IMR-90 (cell line): ENCODE measurements at regions not wholly inside any gene's neighbourhood (a gene's known extent, or its start where the extent isn't known, plus 50 kb on each side); places are given as distances from the start of the nearest gene placed in this dataset.

Experiments
- ATAC-seq: fragments of 200-7000 bp; cut with Tn5 transposase; 2 replicates; pipeline ENCODE4 v1.9.1; 2020; ENCODE audit warnings: low read depth, mild to moderate bottlenecking, moderate library complexity
- BruUV-seq: library from RNA; stranded (reverse); fragments of 400-500 nt; replicated peaks from 2 replicates; lab custom pipeline; 2021; lab: Mats Ljungman, UMichigan
- CTCF ChIA-PET: fragments of 300-600 bp; formaldehyde crosslinking; extraction: SDS; loops from one replicate; lab custom pipeline; 2021; ENCODE audit warnings: antibody characterized with exemption; lab: Yijun Ruan, JAX
- POLR2A ChIA-PET: fragments of 300-600 bp; sonication (Branson Sonifier 250); formaldehyde crosslinking; loops from one replicate; lab custom pipeline; 2022; ENCODE audit warnings: antibody characterized with exemption; ENCODE audit not compliant: unreplicated experiment; lab: Charles Lee
- DNase-seq: peaks from one replicate; pipeline ENCODE4 v3.0.0; 2013
- H2AFZ ChIP-seq: replicated peaks from 2 replicates; pipeline ENCODE3; 2013; ENCODE audit warnings: low read length, mild to moderate bottlenecking; ENCODE audit not compliant: poor library complexity
- H2AK5ac ChIP-seq: 2 replicates; pipeline ENCODE4 v1.6.1; 2013; ENCODE audit warnings: low read depth, low read length, inconsistent platforms
- H2AK9ac ChIP-seq: replicated peaks from 2 replicates; pipeline ENCODE3; 2013; ENCODE audit warnings: mild to moderate bottlenecking, low read depth, low read length, moderate library complexity; ENCODE audit not compliant: poor library complexity
- H2BK120ac ChIP-seq: 2 replicates; pipeline ENCODE4 v1.6.1; 2013; ENCODE audit warnings: low read depth, low read length, inconsistent platforms
- H2BK15ac ChIP-seq: 3 replicates; pipeline ENCODE4 v1.6.1; 2013; ENCODE audit warnings: low read depth, low read length, inconsistent platforms
- H2BK20ac ChIP-seq: 2 replicates; pipeline ENCODE4 v1.6.1; 2013; ENCODE audit warnings: low read depth, mild to moderate bottlenecking, inconsistent platforms, low read length, moderate library complexity
- H2BK5ac ChIP-seq: 2 replicates; pipeline ENCODE4 v1.6.1; 2013; ENCODE audit warnings: mild to moderate bottlenecking, low read depth, low read length, inconsistent platforms; ENCODE audit not compliant: poor library complexity, severe bottlenecking
- H3K14ac ChIP-seq: replicated peaks from 2 replicates; pipeline ENCODE4 v1.6.1; 2013; ENCODE audit warnings: low read depth, low read length, inconsistent platforms
- H3K18ac ChIP-seq: 2 replicates; pipeline ENCODE4 v1.6.1; 2013; ENCODE audit warnings: low read depth, low read length, control low read depth
- H3K23ac ChIP-seq: 2 replicates; pipeline ENCODE4 v1.6.1; 2013; ENCODE audit warnings: low read depth, low read length, inconsistent platforms
- H3K27ac ChIP-seq: 2 replicates; pipeline ENCODE4 v1.5.1; 2013; ENCODE audit warnings: mild to moderate bottlenecking, control low read depth, low read length; ENCODE audit not compliant: insufficient read depth
- H3K27me3 ChIP-seq: 2 replicates; pipeline ENCODE4 v1.6.1; 2013; ENCODE audit warnings: low read length; ENCODE audit not compliant: control insufficient read depth, insufficient read depth
- H3K36me3 ChIP-seq: 2 replicates; pipeline ENCODE4 v1.6.1; 2013; ENCODE audit warnings: low read length, mixed read lengths; ENCODE audit not compliant: control insufficient read depth, insufficient read depth
- H3K4ac ChIP-seq: 2 replicates; pipeline ENCODE4 v1.6.1; 2013; ENCODE audit warnings: low read depth, low read length, inconsistent platforms
- H3K4me1 ChIP-seq: 2 replicates; pipeline ENCODE4 v1.6.1; 2013; ENCODE audit warnings: low read length, mixed read lengths; ENCODE audit not compliant: control insufficient read depth, insufficient read depth
- H3K4me2 ChIP-seq: 2 replicates; pipeline ENCODE4 v1.6.1; 2013; ENCODE audit warnings: low read depth, mild to moderate bottlenecking, control low read depth, low read length, moderate library complexity
- H3K4me3 ChIP-seq: 2 replicates; pipeline ENCODE4 v1.5.1; 2013; ENCODE audit warnings: low read depth, mild to moderate bottlenecking, control low read depth, low read length, moderate library complexity; ENCODE audit not compliant: insufficient read depth
- H3K56ac ChIP-seq: 2 replicates; pipeline ENCODE4 v1.6.1; 2013; ENCODE audit warnings: low read length, inconsistent platforms; ENCODE audit not compliant: insufficient read depth; ENCODE audit errors: extremely low read depth
- H3K79me1 ChIP-seq, 2 experiments: 2 replicates each; pipeline ENCODE4 v1.6.1; 2013; ENCODE audit warnings: low read length in 2 of 2, inconsistent platforms in 1 of 2, low read depth in 1 of 2
- H3K9ac ChIP-seq: 2 replicates; pipeline ENCODE4 v1.6.1; 2013; ENCODE audit warnings: low read depth, low read length, control low read depth
- H3K9me1 ChIP-seq: 2 replicates; pipeline ENCODE4 v1.6.1; 2013; ENCODE audit warnings: low read length, inconsistent platforms; ENCODE audit not compliant: insufficient read depth
- H3K9me3 ChIP-seq: 2 replicates; pipeline ENCODE4 v1.6.1; 2013; ENCODE audit warnings: low read length; ENCODE audit not compliant: control insufficient read depth, insufficient read depth
- H4K20me1 ChIP-seq: 2 replicates; pipeline ENCODE4 v1.6.1; 2013; ENCODE audit warnings: low read length, inconsistent platforms; ENCODE audit not compliant: insufficient read depth
- H4K5ac ChIP-seq: 2 replicates; pipeline ENCODE4 v1.6.1; 2013; ENCODE audit warnings: mild to moderate bottlenecking, low read depth, low read length, control low read depth
- H4K8ac ChIP-seq, 2 experiments: 2 replicates each; pipeline ENCODE4 v1.6.1; 2013; ENCODE audit warnings: low read depth in 2 of 2, low read length in 2 of 2, control low read depth in 1 of 2, inconsistent platforms in 1 of 2
- H4K91ac ChIP-seq: 2 replicates; pipeline ENCODE4 v1.6.1; 2013; ENCODE audit warnings: low read depth, low read length, inconsistent platforms; ENCODE audit not compliant: insufficient read depth
- BHLHE40 ChIP-seq: fragments of 150-350 bp; IDR thresholded peaks from 2 replicates; pipeline ENCODE4 v1.6.1; 2016; ENCODE audit warnings: mild to moderate bottlenecking, low read depth, low read length
- ELK1 ChIP-seq: fragments of 150-350 bp; IDR thresholded peaks from 2 replicates; pipeline ENCODE4 v1.6.1; 2016; ENCODE audit warnings: low read depth, mild to moderate bottlenecking, low read length, moderate library complexity, borderline replicate concordance
- MAZ ChIP-seq: IDR thresholded peaks from 2 replicates; pipeline ENCODE4 v1.6.1; 2012; ENCODE audit warnings: low read depth, mild to moderate bottlenecking, low read length, improper control_type of control experiment, moderate library complexity, borderline replicate concordance
- MXI1 ChIP-seq: IDR thresholded peaks from 2 replicates; pipeline ENCODE4 v1.6.1; 2012; ENCODE audit warnings: low read depth, mild to moderate bottlenecking, low read length, moderate library complexity, borderline replicate concordance
- RFX5 ChIP-seq: IDR thresholded peaks from 2 replicates; pipeline ENCODE4 v1.8.0; 2012; ENCODE audit warnings: low read depth, mild to moderate bottlenecking, low read length, moderate library complexity
- WGBS, 2 experiments: methylation state at CpG; one replicate each; pipeline versions ENCODE4 v1.1.5 to v1.1.7; 2013; ENCODE audit warnings: missing lambda C conversion rate in 2 of 2; ENCODE audit not compliant: insufficient read length in 1 of 2; ENCODE audit errors: extremely low coverage in 2 of 2; 5-methylcytosine and 5-hydroxymethylcytosine counted together
- dilution Hi-C: fragments of 300-500 bp; cut with HindIII; formaldehyde crosslinking; loops from one replicate; pipeline ENCODE4 v1.14.3; 2018; ENCODE audit warnings: low sequenced_read_pairs; ENCODE audit not compliant: unreplicated experiment
- in situ Hi-C: fragments of 300-500 bp; cut with MboI; formaldehyde crosslinking; loops from 3 replicates; pipeline ENCODE4 v1.14.3; 2019; ENCODE audit warnings: low sequenced_read_pairs, inconsistent platforms, mixed read lengths
- intact Hi-C: fragments of 100-400 bp; cut with micrococcal nuclease; formaldehyde crosslinking; loops from 2 replicates; pipeline ENCODE4 v1.10.0; 2022

DNA sequence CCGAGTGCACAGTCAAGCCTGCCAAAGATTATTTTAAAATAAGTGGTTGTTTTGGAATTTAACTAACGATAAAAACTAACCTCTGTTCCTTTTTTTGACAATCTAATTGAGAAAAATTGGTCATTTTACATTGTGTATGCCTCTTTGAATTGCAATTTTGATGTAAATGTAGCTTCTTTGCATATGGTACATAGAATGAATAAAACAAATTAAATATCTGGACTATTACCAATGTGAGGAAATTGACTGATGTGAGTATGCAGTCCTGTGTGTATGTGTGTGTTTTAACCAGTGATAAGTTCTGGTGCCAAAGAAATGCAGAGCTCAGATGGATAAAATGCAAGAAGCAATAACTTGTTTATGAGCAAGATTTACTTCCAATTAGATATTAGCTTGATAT lies 281.3 kb upstream of the ZP4 start:
- Histone ChIP-seq H3K4ac (no peak overlapping the region), H3K4me3 (no peak overlapping the region), H3K23ac (no peak overlapping the region), H3K36me3 (no peaks in the 10 kb centered on the region), H2BK20ac (no peak overlapping the region), H2BK5ac (no peak overlapping the region), H3K9me1 (no peaks in the 10 kb centered on the region), H4K5ac (no peak overlapping the region), H2AK9ac (no peak overlapping the region), H2AK5ac (no peak overlapping the region), H2AFZ (no peak overlapping the region), H4K20me1 (no peaks in the 10 kb centered on the region), H3K56ac (no peak overlapping the region), H3K27me3 (no peaks in the 10 kb centered on the region), H4K91ac (no peak overlapping the region), H3K9ac (no peak overlapping the region), H4K8ac (no peak overlapping the region), H3K18ac (no peak overlapping the region), H2BK120ac (no peak overlapping the region), H3K9me3 (peaks cover 1% of the 10 kb centered on the region; the same call in 1 of the 2 replicates), H2BK15ac (no peak overlapping the region), H3K4me1 (no peaks in the 10 kb centered on the region), H3K79me1 (no peaks in the 10 kb centered on the region), H3K14ac (no peak overlapping the region), H3K27ac (no peak overlapping the region), H3K4me2 (no peak overlapping the region)
- ChIA-PET POLR2A (no interaction called here), CTCF (no interaction called here)
- no TSS peak for BruUV-seq
- DNase-seq, result no peak
- in situ Hi-C loops (no loop called here), dilution Hi-C loops (no loop called here), intact Hi-C loops (no loop called here)
- TF ChIP-seq RFX5 (no peak), MXI1 (no peak), BHLHE40 (no peak), MAZ (no peak), ELK1 (no peak)
- no CpG with 5 or more reads among the region's 2 CpGs for WGBS, 2 experiments
- ATAC-seq, result no peak
